NT2/D1 (cell line): ENCODE measurements at regions not wholly inside any gene's neighbourhood (a gene's known extent, or its start where the extent isn't known, plus 50 kb on each side); places are given as distances from the start of the nearest gene placed in this dataset.

Experiments
- SUZ12 ChIP-seq: IDR thresholded peaks from 2 replicates; pipeline ENCODE4 v1.6.1; 2011; ENCODE audit not compliant: insufficient read length, insufficient read depth; ENCODE audit errors: extremely low read depth
- YY1 ChIP-seq: IDR thresholded peaks from 2 replicates; pipeline ENCODE4 v1.6.1; 2011; ENCODE audit not compliant: insufficient read length, insufficient read depth
- ZNF274 ChIP-seq: IDR thresholded peaks from 2 replicates; pipeline ENCODE4 v1.6.1; 2011; ENCODE audit warnings: mild to moderate bottlenecking, low read depth, low read length

DNA sequence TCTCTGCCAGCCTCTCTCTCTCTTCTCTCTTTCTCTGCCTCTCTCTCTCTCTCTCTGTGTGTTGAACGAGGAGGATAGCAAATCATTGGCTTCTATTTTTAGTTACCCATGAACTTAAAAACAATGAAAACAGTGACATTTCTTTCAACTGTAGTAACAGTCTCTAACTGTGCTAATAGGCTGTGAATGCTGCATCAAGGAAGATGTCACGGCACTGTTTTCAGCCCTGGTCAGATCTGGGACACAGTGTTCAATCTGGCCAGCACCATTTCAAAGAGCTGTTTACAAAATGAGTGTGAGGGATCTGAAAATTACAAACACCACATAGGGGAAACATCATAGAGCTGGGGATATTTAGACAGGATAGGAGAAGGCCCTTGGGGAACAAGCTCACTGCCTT lies 717.0 kb downstream of the FGF9 start:
- TF ChIP-seq SUZ12 (no peak), ZNF274 (no peak), YY1 (no peak)
